Ectodermal cell (in vitro differentiated cells): ENCODE measurements at regions not wholly inside any gene's neighbourhood (a gene's known extent, or its start where the extent isn't known, plus 50 kb on each side); places are given as distances from the start of the nearest gene placed in this dataset.

ENCODE experiments used
- H3K27ac ChIP-seq: 2 replicates; pipeline ENCODE4 v1.7.0; 2013; ENCODE audit warnings: mild to moderate bottlenecking, low read depth, low read length; ENCODE audit not compliant: insufficient read depth, poor library complexity, severe bottlenecking
- H3K27me3 ChIP-seq: 2 replicates; pipeline ENCODE4 v1.7.0; 2013; ENCODE audit warnings: mild to moderate bottlenecking, low read length; ENCODE audit not compliant: insufficient read depth, control insufficient read depth, poor library complexity, severe bottlenecking
- H3K36me3 ChIP-seq: one replicate; pipeline ENCODE4 v1.7.0; 2013; ENCODE audit warnings: low read length; ENCODE audit not compliant: control insufficient read depth, insufficient read depth
- H3K4me1 ChIP-seq: one replicate; pipeline ENCODE4 v1.7.0; 2013; ENCODE audit warnings: low read length; ENCODE audit not compliant: control insufficient read depth, insufficient read depth
- H3K4me3 ChIP-seq: 2 replicates; pipeline ENCODE4 v1.7.0; 2013; ENCODE audit warnings: low read depth, low read length, control low read depth; ENCODE audit not compliant: insufficient read depth
- H3K9me3 ChIP-seq: 2 replicates; pipeline ENCODE4 v1.7.0; 2013; ENCODE audit warnings: mild to moderate bottlenecking, low read length, moderate library complexity; ENCODE audit not compliant: control insufficient read depth
- WGBS, 2 experiments: methylation state at CpG; one replicate each; pipeline ENCODE4 v1.1.7; 2013; ENCODE audit warnings: missing lambda C conversion rate in 2 of 2; 5-methylcytosine and 5-hydroxymethylcytosine counted together

DNA sequence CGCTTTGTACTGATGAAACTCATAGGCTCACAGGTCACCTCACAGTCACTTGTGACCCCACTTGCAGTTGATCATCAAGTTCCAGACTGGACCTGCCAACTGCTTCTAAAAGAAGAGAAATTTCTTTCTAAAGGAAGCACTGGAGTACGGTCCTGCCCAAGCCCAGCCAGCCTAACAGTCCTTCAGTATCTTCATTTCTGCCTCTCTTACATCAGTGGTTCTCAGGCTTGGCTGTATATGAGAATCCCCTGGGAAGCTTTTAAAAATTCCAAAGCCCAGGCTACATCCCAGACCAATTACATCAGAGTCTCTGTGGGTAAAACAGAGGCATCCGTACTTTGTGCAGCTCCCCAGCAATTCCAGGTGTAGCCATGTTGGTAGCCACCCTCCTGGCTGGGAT, 282.1 kb downstream of the NFIB start:
- Histone ChIP-seq H3K9me3 (no peaks in the 10 kb centered on the region), H3K27me3 (no peaks in the 10 kb centered on the region), H3K36me3 (no peaks in the 10 kb centered on the region), H3K4me1 (peaks cover 17% of the 10 kb centered on the region), H3K4me3 (no peak overlapping the region), H3K27ac (no peak overlapping the region)
- WGBS, 2 experiments: 92 to 94% methylated on average over 3 of the region's 3 CpGs

DNA sequence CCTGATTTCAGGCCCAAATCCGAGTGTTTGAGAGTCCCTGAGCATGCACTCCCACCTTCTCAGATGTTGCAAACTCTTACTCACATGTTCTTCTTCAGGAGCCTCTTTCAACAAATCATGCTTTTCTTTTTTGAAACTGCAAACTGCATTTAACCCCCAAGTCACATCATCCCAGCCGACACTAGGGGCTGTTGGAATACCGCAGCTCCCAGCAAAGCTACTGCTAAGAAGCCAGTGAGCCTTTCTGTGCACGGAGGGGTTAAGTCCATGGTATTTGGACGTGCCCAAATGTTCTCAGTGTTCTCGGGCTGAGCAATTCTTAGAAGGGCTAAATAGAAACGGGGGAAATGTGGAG, 282.9 kb downstream of the NFIB start:
- WGBS, 2 experiments: 22 to 26% methylated on average over 7 of the region's 7 CpGs
- no peaks in the 10 kb centered on the region for H3K9me3 ChIP-seq
- no peak overlapping the region for H3K4me3 ChIP-seq
- no peaks in the 10 kb centered on the region for H3K27me3 ChIP-seq
- no peak overlapping the region for H3K27ac ChIP-seq
- H3K4me1 ChIP-seq: peaks cover 17% of the 10 kb centered on the region
- no peaks in the 10 kb centered on the region for H3K36me3 ChIP-seq

DNA sequence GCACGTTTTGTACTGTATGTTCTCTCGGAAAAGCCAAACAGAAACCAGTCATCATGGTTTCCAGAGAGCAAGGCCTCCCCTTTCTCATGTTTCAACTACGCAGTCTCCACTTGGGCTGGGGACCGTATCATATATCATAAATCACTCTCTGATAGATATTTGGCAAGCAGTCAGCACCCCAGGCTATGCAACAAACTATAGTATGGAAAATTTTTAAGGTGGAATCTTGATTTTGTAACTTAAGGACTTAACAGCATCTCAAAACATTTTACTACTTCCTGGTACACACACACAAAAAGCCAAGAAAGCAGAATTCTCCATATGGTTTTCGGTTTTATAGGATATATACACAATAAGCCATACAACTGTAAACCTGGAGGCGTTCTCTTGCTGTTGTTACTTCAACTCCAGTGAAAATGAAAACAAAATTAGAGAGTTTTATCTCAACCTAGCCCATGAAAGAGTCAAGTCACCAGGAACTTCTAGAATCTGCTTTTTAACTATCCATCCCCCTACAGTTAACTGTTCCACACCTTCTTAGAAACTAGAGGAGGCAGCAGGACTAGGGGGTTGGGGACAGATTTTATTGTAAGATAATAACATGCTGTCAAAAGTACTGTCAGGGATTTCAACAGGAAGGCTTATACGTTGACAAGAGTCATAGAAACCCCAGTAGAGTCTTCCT, 283.4 kb downstream of the NFIB start:
- Histone ChIP-seq H3K27me3 (no peaks in the 10 kb centered on the region), H3K4me1 (peaks cover 17% of the 10 kb centered on the region), H3K9me3 (no peaks in the 10 kb centered on the region), H3K36me3 (no peaks in the 10 kb centered on the region), H3K4me3 (no peak overlapping the region), H3K27ac (no peak overlapping the region)
- WGBS, 2 experiments: 90 to 91% methylated on average over 7 of the region's 7 CpGs

DNA sequence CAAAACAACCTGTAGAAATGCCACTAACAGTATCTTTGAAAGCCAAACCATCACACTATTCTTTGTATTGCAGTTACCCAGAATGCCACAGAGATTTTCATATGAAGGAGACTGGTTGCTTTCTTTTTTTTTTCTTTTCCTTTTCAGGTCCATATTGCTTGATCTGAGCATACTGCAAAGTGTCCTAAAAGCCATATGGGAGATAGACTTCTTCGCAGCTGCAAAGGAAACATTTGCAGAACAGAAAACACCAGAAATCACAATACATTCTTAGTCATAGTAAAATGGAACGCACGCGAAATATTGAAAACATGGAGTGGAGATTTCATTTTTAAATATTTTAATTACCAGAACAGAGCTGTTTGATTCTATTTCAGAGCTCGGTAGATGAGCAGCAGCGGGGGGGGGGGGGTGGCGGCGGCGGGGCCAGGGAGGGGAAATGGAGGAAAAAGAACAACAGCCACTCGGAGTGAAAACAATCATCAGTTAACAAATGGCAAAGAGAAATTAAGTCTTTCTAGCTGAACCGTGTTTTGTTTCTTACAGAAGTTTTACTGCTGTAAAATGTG, 284.1 kb downstream of the NFIB start:
- H3K27ac ChIP-seq: no peak overlapping the region
- H3K36me3 ChIP-seq: no peaks in the 10 kb centered on the region
- WGBS, 2 experiments: 90 to 97% methylated on average over 2 to 7 of the region's 11 CpGs
- H3K4me3 ChIP-seq: no peak overlapping the region
- no peaks in the 10 kb centered on the region for H3K9me3 ChIP-seq
- H3K4me1 ChIP-seq: peaks cover 17% of the 10 kb centered on the region
- no peaks in the 10 kb centered on the region for H3K27me3 ChIP-seq

DNA sequence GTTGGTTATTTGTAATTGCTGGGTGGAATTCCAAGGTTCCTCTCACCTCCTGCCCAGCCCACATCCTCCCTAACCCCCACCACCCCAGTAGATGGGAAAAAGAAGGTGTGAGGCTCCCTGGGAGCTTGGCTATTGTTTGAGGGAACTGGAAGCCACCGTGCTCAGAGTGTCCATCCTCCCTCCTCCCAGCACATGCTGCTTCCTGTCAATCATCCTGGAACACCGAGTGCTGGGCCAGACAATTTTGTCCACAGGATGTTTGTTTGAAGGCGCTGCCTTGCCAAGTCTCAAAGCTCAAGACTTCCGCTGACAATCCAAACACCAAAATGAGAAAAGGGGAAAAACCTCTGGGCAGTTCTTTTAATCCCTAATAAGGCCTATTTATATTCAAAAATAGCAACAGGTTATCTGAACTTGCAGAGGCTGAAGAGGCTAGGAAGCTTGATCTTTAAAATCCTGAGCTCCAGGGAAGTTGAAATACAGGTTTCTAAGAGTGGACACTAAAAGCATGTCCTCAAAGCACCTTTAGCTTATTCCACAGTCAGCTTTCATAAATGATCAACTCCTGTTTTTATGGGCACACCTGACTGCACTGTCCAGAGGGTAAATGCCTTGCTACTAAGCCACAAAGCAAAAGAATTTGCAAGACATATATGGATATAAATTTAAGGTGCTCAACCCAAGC, 286.7 kb downstream of the NFIB start:
- Histone ChIP-seq H3K4me1 (peaks cover 17% of the 10 kb centered on the region), H3K4me3 (no peak overlapping the region), H3K27ac (no peak overlapping the region), H3K36me3 (no peaks in the 10 kb centered on the region), H3K9me3 (no peaks in the 10 kb centered on the region), H3K27me3 (no peaks in the 10 kb centered on the region)
- 46 to 54% methylated on average over 4 of the region's 4 CpGs for WGBS, 2 experiments

DNA sequence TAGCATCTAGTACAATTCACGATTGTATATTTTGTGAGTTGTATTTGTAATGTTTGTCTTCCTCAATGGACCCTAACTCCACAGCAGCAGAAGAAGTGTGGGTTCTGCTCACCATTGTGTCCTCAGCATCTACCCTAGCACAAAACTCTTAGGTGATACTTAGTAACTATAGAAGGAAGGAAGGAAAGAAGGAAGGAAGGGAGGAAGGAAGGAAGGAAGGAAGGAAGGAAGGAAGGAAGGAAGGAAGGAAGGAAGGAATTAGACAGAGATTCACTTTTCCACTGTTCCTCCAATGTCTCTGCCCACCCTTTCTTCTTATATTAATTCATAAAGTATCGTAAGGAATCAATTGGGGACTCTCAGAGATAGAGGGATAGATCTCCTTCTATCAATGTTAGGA, 288.2 kb downstream of the NFIB start:
- 83% methylated on average over 1 of the region's 2 CpGs; no CpG with 5 or more reads in 1 of the 2 experiments for WGBS, 2 experiments
- H3K36me3 ChIP-seq: no peaks in the 10 kb centered on the region
- H3K27me3 ChIP-seq: no peaks in the 10 kb centered on the region
- H3K27ac ChIP-seq: no peak overlapping the region
- no peak overlapping the region for H3K4me3 ChIP-seq
- H3K4me1 ChIP-seq: peaks cover 6% of the 10 kb centered on the region
- no peaks in the 10 kb centered on the region for H3K9me3 ChIP-seq

DNA sequence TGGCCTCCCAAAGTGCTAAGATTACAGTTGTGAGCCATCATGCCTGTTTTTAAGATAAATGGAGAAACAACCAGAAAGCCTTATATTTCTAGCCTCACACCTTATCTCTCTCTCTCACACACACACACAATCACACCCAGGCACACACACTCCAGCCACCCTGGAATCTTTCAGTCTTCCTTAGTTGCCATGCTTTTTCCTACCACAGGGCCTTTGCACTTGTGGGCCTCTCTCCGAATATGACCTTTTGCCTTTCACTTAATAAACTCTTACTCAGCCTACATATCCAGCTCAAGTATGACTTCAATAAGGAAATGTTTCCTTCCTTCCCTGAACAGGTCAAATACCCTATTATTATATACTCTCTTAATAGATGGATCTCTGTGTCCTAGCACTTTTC, 290.7 kb downstream of the NFIB start:
- no peak overlapping the region for H3K27ac ChIP-seq
- H3K36me3 ChIP-seq: no peaks in the 10 kb centered on the region
- no peak overlapping the region for H3K4me3 ChIP-seq
- WGBS, 2 experiments: 90 to 96% methylated on average over 1 of the region's 1 CpG
- H3K9me3 ChIP-seq: no peaks in the 10 kb centered on the region
- peaks cover 5% of the 10 kb centered on the region for H3K4me1 ChIP-seq
- H3K27me3 ChIP-seq: no peaks in the 10 kb centered on the region

DNA sequence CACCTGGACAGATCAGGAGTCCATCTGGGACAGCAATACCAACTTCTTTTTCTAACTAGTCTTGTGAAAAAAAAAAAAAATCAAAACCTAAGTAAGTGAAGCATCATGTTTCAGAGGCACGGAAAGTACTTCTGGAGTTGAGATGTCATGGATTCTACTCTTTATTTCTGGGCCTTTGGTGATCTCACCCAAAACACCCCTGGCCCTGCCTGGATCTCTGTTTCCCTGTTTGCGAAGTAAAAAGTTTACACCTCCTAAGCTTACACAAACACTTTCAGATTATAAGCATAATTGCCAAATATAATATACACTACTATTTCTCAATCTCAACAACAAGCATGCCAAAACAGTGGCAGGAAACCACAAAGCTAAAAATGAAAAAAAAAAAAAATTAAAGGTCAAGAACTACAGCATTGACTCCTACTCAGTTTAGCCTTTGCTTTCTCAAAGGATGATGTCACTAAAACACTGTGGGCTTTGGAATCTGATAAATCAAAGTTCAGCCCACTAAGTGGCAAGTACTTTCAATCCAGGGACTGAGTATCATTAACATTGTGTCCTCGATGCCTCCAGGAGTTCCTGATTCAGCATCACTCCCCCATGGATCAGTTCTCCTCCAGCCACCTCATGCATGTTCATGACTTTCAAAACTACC, 291.9 kb downstream of the NFIB start:
- Histone ChIP-seq H3K9me3 (no peaks in the 10 kb centered on the region), H3K27ac (no peak overlapping the region), H3K36me3 (no peaks in the 10 kb centered on the region), H3K27me3 (no peaks in the 10 kb centered on the region), H3K4me3 (no peak overlapping the region), H3K4me1 (peaks cover under 1% of the 10 kb centered on the region)
- WGBS, 2 experiments: 76 to 83% methylated on average over 3 of the region's 3 CpGs

DNA sequence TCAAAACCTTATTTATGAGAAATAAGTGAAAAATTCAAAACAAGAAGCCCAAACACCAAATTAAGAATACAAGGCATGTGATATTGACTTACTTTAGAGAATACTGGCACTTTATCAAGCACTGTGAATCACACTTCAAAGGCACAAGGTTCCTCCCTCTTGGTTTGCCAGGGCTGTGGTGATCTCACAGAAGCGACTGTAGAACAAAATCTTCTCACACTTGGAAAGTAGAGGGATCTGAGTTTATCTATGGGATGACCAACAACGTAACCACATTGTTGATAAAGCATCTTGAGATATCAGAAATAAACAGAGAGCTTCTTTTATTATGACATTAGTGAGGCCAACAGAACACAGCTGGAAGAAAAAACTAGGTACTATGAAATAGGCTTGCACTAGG, 295.9 kb downstream of the NFIB start:
- Histone ChIP-seq H3K27me3 (no peaks in the 10 kb centered on the region), H3K27ac (no peak overlapping the region), H3K36me3 (no peaks in the 10 kb centered on the region), H3K4me1 (no peaks in the 10 kb centered on the region), H3K4me3 (no peak overlapping the region), H3K9me3 (no peaks in the 10 kb centered on the region)
- 90 to 95% methylated on average over 2 of the region's 2 CpGs for WGBS, 2 experiments

DNA sequence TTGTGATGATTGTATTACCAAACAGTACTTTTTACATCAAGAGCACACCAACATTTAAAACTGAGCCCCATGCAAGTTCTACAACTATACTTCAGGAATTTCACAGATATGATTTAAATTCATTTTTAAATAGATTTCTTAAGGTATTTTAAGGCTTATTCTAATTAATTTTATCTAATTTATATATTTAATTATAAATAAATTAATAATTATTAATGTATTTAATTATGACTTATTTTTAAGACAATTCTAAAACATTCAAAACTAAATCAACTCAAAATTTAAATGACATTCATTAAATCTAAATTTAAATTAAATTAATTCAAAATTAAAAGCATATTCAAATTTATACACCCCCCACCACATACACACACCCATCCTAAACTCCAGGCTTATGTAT, 299.2 kb downstream of the NFIB start:
- no peak overlapping the region for H3K4me3 ChIP-seq
- no peaks in the 10 kb centered on the region for H3K9me3 ChIP-seq
- H3K36me3 ChIP-seq: no peaks in the 10 kb centered on the region
- H3K27ac ChIP-seq: no peak overlapping the region
- H3K4me1 ChIP-seq: no peaks in the 10 kb centered on the region
- no peaks in the 10 kb centered on the region for H3K27me3 ChIP-seq
